Progenitor cell of endocrine pancreas (in vitro differentiated cells): ENCODE measurements at regions not wholly inside any gene's neighbourhood (a gene's known extent, or its start where the extent isn't known, plus 50 kb on each side); places are given as distances from the start of the nearest gene placed in this dataset.
A peak's percentile ranks its signal among the peaks of the same experiment; 100 is the strongest.

Experiments
- DNase-seq: peaks from one replicate; pipeline ENCODE4 v3.0.0; 2021; ENCODE audit warnings: low spot score; ENCODE audit not compliant: unreplicated experiment
- H3K27ac Mint-ChIP-seq: 2 replicates; pipeline ENCODE4 v1.8.0; 2021; ENCODE audit warnings: mild to moderate bottlenecking, moderate library complexity, mixed read lengths
- H3K27me3 Mint-ChIP-seq: 2 replicates; pipeline ENCODE4 v1.8.0; 2021; ENCODE audit warnings: mixed read lengths
- H3K36me3 Mint-ChIP-seq: 2 replicates; pipeline ENCODE4 v1.8.0; 2022; ENCODE audit warnings: mixed read lengths; ENCODE audit not compliant: insufficient read depth
- H3K4me1 Mint-ChIP-seq: 2 replicates; pipeline ENCODE4 v1.8.0; 2021; ENCODE audit warnings: low read depth, mixed read lengths
- H3K4me3 Mint-ChIP-seq: 2 replicates; pipeline ENCODE4 v1.8.0; 2021; ENCODE audit warnings: low read depth, mild to moderate bottlenecking, moderate library complexity, mixed read lengths
- H3K9me3 Mint-ChIP-seq: 2 replicates; pipeline ENCODE4 v1.8.0; 2021; ENCODE audit warnings: low read depth, mixed read lengths
- TF ChIP-seq, protein P1 (sequence below): fragments of 200-600 bp; sonication (generic); IDR thresholded peaks from one replicate; pipeline ENCODE4 v1.5.0; 2021; ENCODE audit warnings: antibody characterized with exemption, mild to moderate bottlenecking; ENCODE audit not compliant: unreplicated experiment

- Mint-ChIP-seq H3K4me3 (no peak overlapping the region), H3K27me3 (peaks cover 19% of the 10 kb centered on the region), H3K36me3 (peaks cover 1% of the 10 kb centered on the region), H3K4me1 (peaks cover 1% of the 10 kb centered on the region), H3K27ac (no peak overlapping the region), H3K9me3 (no peaks in the 10 kb centered on the region)
- no peak for DNase-seq
- TF ChIP-seq, protein P1, sequence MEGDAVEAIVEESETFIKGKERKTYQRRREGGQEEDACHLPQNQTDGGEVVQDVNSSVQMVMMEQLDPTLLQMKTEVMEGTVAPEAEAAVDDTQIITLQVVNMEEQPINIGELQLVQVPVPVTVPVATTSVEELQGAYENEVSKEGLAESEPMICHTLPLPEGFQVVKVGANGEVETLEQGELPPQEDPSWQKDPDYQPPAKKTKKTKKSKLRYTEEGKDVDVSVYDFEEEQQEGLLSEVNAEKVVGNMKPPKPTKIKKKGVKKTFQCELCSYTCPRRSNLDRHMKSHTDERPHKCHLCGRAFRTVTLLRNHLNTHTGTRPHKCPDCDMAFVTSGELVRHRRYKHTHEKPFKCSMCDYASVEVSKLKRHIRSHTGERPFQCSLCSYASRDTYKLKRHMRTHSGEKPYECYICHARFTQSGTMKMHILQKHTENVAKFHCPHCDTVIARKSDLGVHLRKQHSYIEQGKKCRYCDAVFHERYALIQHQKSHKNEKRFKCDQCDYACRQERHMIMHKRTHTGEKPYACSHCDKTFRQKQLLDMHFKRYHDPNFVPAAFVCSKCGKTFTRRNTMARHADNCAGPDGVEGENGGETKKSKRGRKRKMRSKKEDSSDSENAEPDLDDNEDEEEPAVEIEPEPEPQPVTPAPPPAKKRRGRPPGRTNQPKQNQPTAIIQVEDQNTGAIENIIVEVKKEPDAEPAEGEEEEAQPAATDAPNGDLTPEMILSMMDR, result no peak
Observed at GRCh38 chr9:87152256-87152655, 204.9 kb upstream of the GAS1 start.

DNA sequence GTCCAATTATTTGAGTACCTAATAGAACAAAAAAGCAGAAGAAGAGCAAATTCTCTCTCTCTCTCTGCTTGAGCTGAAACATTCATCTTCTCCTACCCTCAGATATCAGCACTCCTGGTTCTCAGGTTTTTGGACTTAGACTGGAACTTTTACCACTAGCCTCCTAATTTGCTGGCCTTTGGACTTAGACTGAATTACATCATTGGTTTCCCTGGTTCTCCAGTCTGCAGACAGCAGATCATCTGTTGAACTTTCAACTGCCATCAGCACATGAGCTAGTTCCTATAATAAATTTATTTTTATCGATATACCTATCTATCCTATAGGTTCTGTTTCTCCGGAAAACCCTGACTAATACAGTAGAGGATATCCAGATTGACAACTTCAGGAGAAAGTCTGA, 208.9 kb upstream of the GAS1 start:
- Mint-ChIP-seq H3K4me1 (no peaks in the 10 kb centered on the region), H3K9me3 (no peaks in the 10 kb centered on the region), H3K36me3 (no peaks in the 10 kb centered on the region), H3K27me3 (peaks cover 12% of the 10 kb centered on the region), H3K4me3 (no peak overlapping the region), H3K27ac (no peak overlapping the region)
- TF ChIP-seq, protein P1, result no peak
- no peak for DNase-seq

DNA sequence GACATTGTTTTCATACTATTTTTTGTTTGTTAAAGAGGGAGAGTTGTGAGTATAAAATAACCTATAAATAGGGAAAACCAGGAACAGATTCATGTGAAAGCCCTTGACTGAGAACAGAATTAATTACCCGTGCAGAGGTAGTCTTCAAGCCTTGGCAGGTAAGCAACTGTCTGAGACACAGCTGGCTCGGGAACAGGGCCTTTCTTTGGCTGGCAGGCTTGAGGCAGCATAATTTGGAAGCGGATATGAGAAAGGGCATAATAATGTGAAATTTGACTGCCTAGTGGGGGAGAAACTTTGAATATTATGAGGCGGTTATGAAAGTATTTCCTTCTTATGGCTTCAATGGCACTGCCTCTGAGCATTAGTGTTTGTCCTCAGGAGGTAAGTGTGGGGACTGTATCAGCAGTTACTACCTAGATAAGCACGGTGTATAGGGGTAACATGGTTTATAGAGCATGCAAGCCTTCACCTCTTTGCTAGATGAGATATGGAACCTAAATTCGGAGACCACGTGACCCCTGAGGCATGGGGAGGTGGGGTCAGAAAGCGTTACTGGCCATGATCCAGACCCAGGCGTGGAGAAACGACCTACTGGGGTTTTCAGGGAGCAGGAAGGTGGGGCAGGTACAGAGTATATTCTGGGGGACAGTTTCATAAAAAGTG, 210.2 kb upstream of the GAS1 start:
- TF ChIP-seq, protein P1, result no peak
- Mint-ChIP-seq H3K4me3 (no peak overlapping the region), H3K4me1 (no peaks in the 10 kb centered on the region), H3K27me3 (peaks cover 12% of the 10 kb centered on the region), H3K36me3 (no peaks in the 10 kb centered on the region), H3K27ac (no peak overlapping the region), H3K9me3 (no peaks in the 10 kb centered on the region)
- DNase-seq, result no peak

- no peaks in the 10 kb centered on the region for H3K9me3 Mint-ChIP-seq
- H3K36me3 Mint-ChIP-seq, result no peaks in the 10 kb centered on the region
- TF ChIP-seq, protein P1, result no peak
- no peak overlapping the region for H3K4me3 Mint-ChIP-seq
- no peak for DNase-seq
- H3K27me3 Mint-ChIP-seq, result peaks cover 12% of the 10 kb centered on the region
- no peaks in the 10 kb centered on the region for H3K4me1 Mint-ChIP-seq
- no peak overlapping the region for H3K27ac Mint-ChIP-seq
Observed at GRCh38 chr9:87158765-87159164, 211.5 kb upstream of the GAS1 start.

- Mint-ChIP-seq H3K36me3 (no peaks in the 10 kb centered on the region), H3K27ac (peak overlapping the region; percentile 8)
Observed at GRCh38 chr9:87160148-87161102, 213.1 kb upstream of the GAS1 start.

More at GRCh38 chr9:87160148-87161102, 213.1 kb upstream of the GAS1 start:
- TF ChIP-seq, protein P1, result no peak
- peaks cover 9% of the 10 kb centered on the region for H3K27me3 Mint-ChIP-seq
- no peaks in the 10 kb centered on the region for H3K4me1 Mint-ChIP-seq
- peaks cover 3% of the 10 kb centered on the region for H3K9me3 Mint-ChIP-seq
- DNase-seq, result no peak
- no peak overlapping the region for H3K4me3 Mint-ChIP-seq
